ENCODE measurements at regions not wholly inside any gene's neighbourhood (a gene's known extent, or its start where the extent isn't known, plus 50 kb on each side); places are given as distances from the start of the nearest gene placed in this dataset.

- TF ChIP-seq MAX (IDR thresholded peaks at IDR 0.05; ENCODE audit: insufficient read depth, insufficient read length) (no peak), POLR2A (IDR thresholded peaks at IDR 0.05; ENCODE audit: low read depth, low read length) (no peak)
These were observed 410.7 kb downstream of the SHISA9 start for GRCh38 chr16:13312063-13312462.

Data from endothelial cell of umbilical vein (primary cell).